IMR-90 (cell line): ENCODE measurements at regions not wholly inside any gene's neighbourhood (a gene's known extent, or its start where the extent isn't known, plus 50 kb on each side); places are given as distances from the start of the nearest gene placed in this dataset.

ENCODE experiments used
- ATAC-seq: fragments of 200-7000 bp; cut with Tn5 transposase; 2 replicates; pipeline ENCODE4 v1.9.1; 2020; ENCODE audit warnings: low read depth, mild to moderate bottlenecking, moderate library complexity
- BruUV-seq: library from RNA; stranded (reverse); fragments of 400-500 nt; replicated peaks from 2 replicates; lab custom pipeline; 2021; lab: Mats Ljungman, UMichigan
- CTCF ChIA-PET: fragments of 300-600 bp; formaldehyde crosslinking; extraction: SDS; loops from one replicate; lab custom pipeline; 2021; ENCODE audit warnings: antibody characterized with exemption; lab: Yijun Ruan, JAX
- POLR2A ChIA-PET: fragments of 300-600 bp; sonication (Branson Sonifier 250); formaldehyde crosslinking; loops from one replicate; lab custom pipeline; 2022; ENCODE audit warnings: antibody characterized with exemption; ENCODE audit not compliant: unreplicated experiment; lab: Charles Lee
- DNase-seq: peaks from one replicate; pipeline ENCODE4 v3.0.0; 2013
- H2AFZ ChIP-seq: replicated peaks from 2 replicates; pipeline ENCODE3; 2013; ENCODE audit warnings: low read length, mild to moderate bottlenecking; ENCODE audit not compliant: poor library complexity
- H2AK5ac ChIP-seq: 2 replicates; pipeline ENCODE4 v1.6.1; 2013; ENCODE audit warnings: low read depth, low read length, inconsistent platforms
- H2AK9ac ChIP-seq: replicated peaks from 2 replicates; pipeline ENCODE3; 2013; ENCODE audit warnings: mild to moderate bottlenecking, low read depth, low read length, moderate library complexity; ENCODE audit not compliant: poor library complexity
- H2BK120ac ChIP-seq: 2 replicates; pipeline ENCODE4 v1.6.1; 2013; ENCODE audit warnings: low read depth, low read length, inconsistent platforms
- H2BK15ac ChIP-seq: 3 replicates; pipeline ENCODE4 v1.6.1; 2013; ENCODE audit warnings: low read depth, low read length, inconsistent platforms
- H2BK20ac ChIP-seq: 2 replicates; pipeline ENCODE4 v1.6.1; 2013; ENCODE audit warnings: low read depth, mild to moderate bottlenecking, inconsistent platforms, low read length, moderate library complexity
- H2BK5ac ChIP-seq: 2 replicates; pipeline ENCODE4 v1.6.1; 2013; ENCODE audit warnings: mild to moderate bottlenecking, low read depth, low read length, inconsistent platforms; ENCODE audit not compliant: poor library complexity, severe bottlenecking
- H3K14ac ChIP-seq: replicated peaks from 2 replicates; pipeline ENCODE4 v1.6.1; 2013; ENCODE audit warnings: low read depth, low read length, inconsistent platforms
- H3K18ac ChIP-seq: 2 replicates; pipeline ENCODE4 v1.6.1; 2013; ENCODE audit warnings: low read depth, low read length, control low read depth
- H3K23ac ChIP-seq: 2 replicates; pipeline ENCODE4 v1.6.1; 2013; ENCODE audit warnings: low read depth, low read length, inconsistent platforms
- H3K27ac ChIP-seq: 2 replicates; pipeline ENCODE4 v1.5.1; 2013; ENCODE audit warnings: mild to moderate bottlenecking, control low read depth, low read length; ENCODE audit not compliant: insufficient read depth
- H3K27me3 ChIP-seq: 2 replicates; pipeline ENCODE4 v1.6.1; 2013; ENCODE audit warnings: low read length; ENCODE audit not compliant: control insufficient read depth, insufficient read depth
- H3K36me3 ChIP-seq: 2 replicates; pipeline ENCODE4 v1.6.1; 2013; ENCODE audit warnings: low read length, mixed read lengths; ENCODE audit not compliant: control insufficient read depth, insufficient read depth
- H3K4ac ChIP-seq: 2 replicates; pipeline ENCODE4 v1.6.1; 2013; ENCODE audit warnings: low read depth, low read length, inconsistent platforms
- H3K4me1 ChIP-seq: 2 replicates; pipeline ENCODE4 v1.6.1; 2013; ENCODE audit warnings: low read length, mixed read lengths; ENCODE audit not compliant: control insufficient read depth, insufficient read depth
- H3K4me2 ChIP-seq: 2 replicates; pipeline ENCODE4 v1.6.1; 2013; ENCODE audit warnings: low read depth, mild to moderate bottlenecking, control low read depth, low read length, moderate library complexity
- H3K4me3 ChIP-seq: 2 replicates; pipeline ENCODE4 v1.5.1; 2013; ENCODE audit warnings: low read depth, mild to moderate bottlenecking, control low read depth, low read length, moderate library complexity; ENCODE audit not compliant: insufficient read depth
- H3K56ac ChIP-seq: 2 replicates; pipeline ENCODE4 v1.6.1; 2013; ENCODE audit warnings: low read length, inconsistent platforms; ENCODE audit not compliant: insufficient read depth; ENCODE audit errors: extremely low read depth
- H3K79me1 ChIP-seq, 2 experiments: 2 replicates each; pipeline ENCODE4 v1.6.1; 2013; ENCODE audit warnings: low read length in 2 of 2, inconsistent platforms in 1 of 2, low read depth in 1 of 2
- H3K9ac ChIP-seq: 2 replicates; pipeline ENCODE4 v1.6.1; 2013; ENCODE audit warnings: low read depth, low read length, control low read depth
- H3K9me1 ChIP-seq: 2 replicates; pipeline ENCODE4 v1.6.1; 2013; ENCODE audit warnings: low read length, inconsistent platforms; ENCODE audit not compliant: insufficient read depth
- H3K9me3 ChIP-seq: 2 replicates; pipeline ENCODE4 v1.6.1; 2013; ENCODE audit warnings: low read length; ENCODE audit not compliant: control insufficient read depth, insufficient read depth
- H4K20me1 ChIP-seq: 2 replicates; pipeline ENCODE4 v1.6.1; 2013; ENCODE audit warnings: low read length, inconsistent platforms; ENCODE audit not compliant: insufficient read depth
- H4K5ac ChIP-seq: 2 replicates; pipeline ENCODE4 v1.6.1; 2013; ENCODE audit warnings: mild to moderate bottlenecking, low read depth, low read length, control low read depth
- H4K8ac ChIP-seq, 2 experiments: 2 replicates each; pipeline ENCODE4 v1.6.1; 2013; ENCODE audit warnings: low read depth in 2 of 2, low read length in 2 of 2, control low read depth in 1 of 2, inconsistent platforms in 1 of 2
- H4K91ac ChIP-seq: 2 replicates; pipeline ENCODE4 v1.6.1; 2013; ENCODE audit warnings: low read depth, low read length, inconsistent platforms; ENCODE audit not compliant: insufficient read depth
- BHLHE40 ChIP-seq: fragments of 150-350 bp; IDR thresholded peaks from 2 replicates; pipeline ENCODE4 v1.6.1; 2016; ENCODE audit warnings: mild to moderate bottlenecking, low read depth, low read length
- CEBPB ChIP-seq: IDR thresholded peaks from 2 replicates; pipeline ENCODE4 v1.6.1; 2012; ENCODE audit warnings: low read depth, low read length, improper control_type of control experiment
- CHD1 ChIP-seq: IDR thresholded peaks from 2 replicates; pipeline ENCODE4 v1.6.1; 2012; ENCODE audit warnings: low read depth, low read length, improper control_type of control experiment
- CTCF ChIP-seq: conservative IDR thresholded peaks from 2 replicates; pipeline ENCODE4 v1.5.1; 2012; ENCODE audit warnings: mild to moderate bottlenecking, low read depth, low read length, improper control_type of control experiment
- FOS ChIP-seq: fragments of 150-350 bp; IDR thresholded peaks from 2 replicates; pipeline ENCODE4 v1.6.1; 2016; ENCODE audit warnings: low read depth, low read length
- MAFK ChIP-seq: IDR thresholded peaks from 2 replicates; pipeline ENCODE4 v1.6.1; 2012; ENCODE audit warnings: low read depth, low read length, improper control_type of control experiment
- MAZ ChIP-seq: IDR thresholded peaks from 2 replicates; pipeline ENCODE4 v1.6.1; 2012; ENCODE audit warnings: low read depth, mild to moderate bottlenecking, low read length, improper control_type of control experiment, moderate library complexity, borderline replicate concordance
- MXI1 ChIP-seq: IDR thresholded peaks from 2 replicates; pipeline ENCODE4 v1.6.1; 2012; ENCODE audit warnings: low read depth, mild to moderate bottlenecking, low read length, moderate library complexity, borderline replicate concordance
- POLR2A ChIP-seq: IDR thresholded peaks from 2 replicates; pipeline ENCODE4 v1.6.1; 2012; ENCODE audit warnings: mild to moderate bottlenecking, low read depth, low read length
- SMC3 ChIP-seq: fragments of 150-350 bp; IDR thresholded peaks from 2 replicates; pipeline ENCODE4 v1.6.1; 2016; ENCODE audit warnings: low read depth, mild to moderate bottlenecking, antibody characterized with exemption, low read length, moderate library complexity
- USF2 ChIP-seq: fragments of 150-350 bp; IDR thresholded peaks from 2 replicates; pipeline ENCODE4 v1.6.1; 2017; ENCODE audit warnings: mild to moderate bottlenecking, antibody characterized with exemption, low read length, low read depth
- WGBS, 2 experiments: methylation state at CpG; one replicate each; pipeline versions ENCODE4 v1.1.5 to v1.1.7; 2013; ENCODE audit warnings: missing lambda C conversion rate in 2 of 2; ENCODE audit not compliant: insufficient read length in 1 of 2; ENCODE audit errors: extremely low coverage in 2 of 2; 5-methylcytosine and 5-hydroxymethylcytosine counted together
- dilution Hi-C: fragments of 300-500 bp; cut with HindIII; formaldehyde crosslinking; loops from one replicate; pipeline ENCODE4 v1.14.3; 2018; ENCODE audit warnings: low sequenced_read_pairs; ENCODE audit not compliant: unreplicated experiment
- in situ Hi-C: fragments of 300-500 bp; cut with MboI; formaldehyde crosslinking; loops from 3 replicates; pipeline ENCODE4 v1.14.3; 2019; ENCODE audit warnings: low sequenced_read_pairs, inconsistent platforms, mixed read lengths
- intact Hi-C: fragments of 100-400 bp; cut with micrococcal nuclease; formaldehyde crosslinking; loops from 2 replicates; pipeline ENCODE4 v1.10.0; 2022
- TF ChIP-seq, protein P1 (sequence below): fragments of 150-350 bp; IDR thresholded peaks from 2 replicates; pipeline ENCODE4 v1.6.1; 2016; ENCODE audit warnings: low read depth, mild to moderate bottlenecking, low read length, moderate library complexity, borderline replicate concordance

DNA sequence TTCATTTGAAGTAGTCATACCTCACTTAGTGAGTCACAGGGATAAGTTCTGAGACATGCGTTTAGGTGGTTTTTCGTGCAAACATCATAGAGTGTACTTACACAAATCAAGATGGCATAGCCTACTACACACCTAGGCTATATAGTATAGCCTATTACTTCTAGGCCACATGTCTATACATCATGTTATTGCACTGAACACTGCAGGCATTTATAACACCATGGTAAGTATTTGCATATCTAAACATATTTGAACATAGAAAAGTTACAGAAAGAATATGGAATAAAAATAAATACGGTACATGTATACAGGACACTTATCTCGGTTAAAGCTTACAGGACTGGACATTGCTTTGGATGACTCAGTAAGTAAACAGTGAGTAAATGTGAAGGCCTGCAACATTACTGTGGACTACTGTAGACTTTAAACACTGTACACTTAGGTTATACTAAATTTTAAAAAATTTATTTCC, 670.6 kb downstream of the SLC16A7 start:
- POLR2A ChIA-PET, result no interaction called here
- H2BK120ac ChIP-seq, result no peak overlapping the region
- TF ChIP-seq FOS (peak; percentile 96), CHD1 (no peak), CTCF (no peak), BHLHE40 (no peak), MXI1 (no peak), MAFK (no peak), USF2 (no peak), CEBPB (peak; percentile 52; the same call in 1 of the 2 replicates), POLR2A (no peak), MAZ (no peak), SMC3 (no peak)
- TF ChIP-seq, protein P1, sequence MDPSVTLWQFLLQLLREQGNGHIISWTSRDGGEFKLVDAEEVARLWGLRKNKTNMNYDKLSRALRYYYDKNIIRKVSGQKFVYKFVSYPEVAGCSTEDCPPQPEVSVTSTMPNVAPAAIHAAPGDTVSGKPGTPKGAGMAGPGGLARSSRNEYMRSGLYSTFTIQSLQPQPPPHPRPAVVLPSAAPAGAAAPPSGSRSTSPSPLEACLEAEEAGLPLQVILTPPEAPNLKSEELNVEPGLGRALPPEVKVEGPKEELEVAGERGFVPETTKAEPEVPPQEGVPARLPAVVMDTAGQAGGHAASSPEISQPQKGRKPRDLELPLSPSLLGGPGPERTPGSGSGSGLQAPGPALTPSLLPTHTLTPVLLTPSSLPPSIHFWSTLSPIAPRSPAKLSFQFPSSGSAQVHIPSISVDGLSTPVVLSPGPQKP, result no peak
- no peak overlapping the region for H3K27ac ChIP-seq
- H2BK20ac ChIP-seq, result no peak overlapping the region
- CTCF ChIA-PET, result interaction anchor here (0.6 to 1.0 kb wide), 2 partner anchors 218 to 268 kb away, joined by 3 to 4 read pairs; no protein-coding TSS in a partner anchor
- H2AK5ac ChIP-seq, result no peak overlapping the region
- no peak overlapping the region for H3K23ac ChIP-seq
- no peaks in the 10 kb centered on the region for H3K9me1 ChIP-seq
- H3K4me1 ChIP-seq, result peaks cover 1% of the 10 kb centered on the region; the same call in 1 of the 2 replicates
- H2AK9ac ChIP-seq, result no peak overlapping the region
- H3K27me3 ChIP-seq, result no peaks in the 10 kb centered on the region
- DNase-seq (peak; percentile 94), ATAC-seq (peak; percentile 99)
- no TSS peak for BruUV-seq
- WGBS, 2 experiments, result no CpG with 5 or more reads among the region's 4 CpGs
- no peak overlapping the region for H2AFZ ChIP-seq
- no peak overlapping the region for H4K8ac ChIP-seq
- no peak overlapping the region for H3K9ac ChIP-seq
- no peak overlapping the region for H2BK15ac ChIP-seq
- H4K91ac ChIP-seq, result no peak overlapping the region
- intact Hi-C loops, result loop anchor here (10.0 kb wide), 1 partner anchor 1738 kb away; no protein-coding TSS in a partner anchor
- H3K14ac ChIP-seq, result no peak overlapping the region
- H4K5ac ChIP-seq, result no peak overlapping the region
- H3K18ac ChIP-seq, result no peak overlapping the region
- no peaks in the 10 kb centered on the region for H4K20me1 ChIP-seq
- H3K36me3 ChIP-seq, result no peaks in the 10 kb centered on the region
- no peaks in the 10 kb centered on the region for H3K79me1 ChIP-seq
- H3K4me3 ChIP-seq, result no peak overlapping the region
- H2BK5ac ChIP-seq, result peak overlapping the region; percentile 71
- dilution Hi-C loops, result no loop called here
- H3K9me3 ChIP-seq, result no peaks in the 10 kb centered on the region
- in situ Hi-C loops, result no loop called here
- no peak overlapping the region for H3K56ac ChIP-seq
- H3K4ac ChIP-seq, result no peak overlapping the region
- H3K4me2 ChIP-seq, result peak overlapping the region; percentile 52; the same call in 1 of the 2 replicates
